HEK293T (cell line): ENCODE measurements at regions not wholly inside any gene's neighbourhood (a gene's known extent, or its start where the extent isn't known, plus 50 kb on each side); places are given as distances from the start of the nearest gene placed in this dataset.

ENCODE experiments used
- CTCF ChIA-PET: fragments of 350-600 bp; formaldehyde crosslinking; extraction: SDS; loops from one replicate; lab custom pipeline; 2021; ENCODE audit warnings: antibody characterized with exemption, inconsistent platforms; lab: Yijun Ruan, JAX
- POLR2A ChIA-PET: fragments of 350-600 bp; formaldehyde crosslinking; extraction: SDS; loops from one replicate; lab custom pipeline; 2020; ENCODE audit warnings: antibody characterized with exemption, inconsistent platforms; lab: Yijun Ruan, JAX
- DNase-seq: peaks from one replicate; pipeline ENCODE4 v3.0.0; 2012; ENCODE audit warnings: mixed read lengths; ENCODE audit errors: extremely low spot score
- ARNT ChIP-seq: fragments of 450-650 bp; IDR thresholded peaks from 2 replicates; pipeline ENCODE4 v1.6.1; 2017; ENCODE audit warnings: mild to moderate bottlenecking
- BHLHE40 ChIP-seq: fragments of 450-650 bp; IDR thresholded peaks from 2 replicates; pipeline ENCODE4 v1.6.1; 2016; ENCODE audit warnings: mild to moderate bottlenecking, moderate library complexity, borderline replicate concordance
- CTBP1 ChIP-seq: fragments of 450-650 bp; IDR thresholded peaks from 2 replicates; pipeline ENCODE4 v1.6.1; 2016; ENCODE audit warnings: borderline replicate concordance
- ELF4 ChIP-seq: fragments of 450-650 bp; IDR thresholded peaks from 2 replicates; pipeline ENCODE4 v1.6.1; 2017; ENCODE audit warnings: antibody characterized with exemption
- FOXA1 ChIP-seq: fragments of 450-650 bp; IDR thresholded peaks from 2 replicates; pipeline ENCODE4 v1.6.1; 2016; ENCODE audit warnings: mild to moderate bottlenecking
- FOXK2 ChIP-seq: fragments of 450-650 bp; IDR thresholded peaks from 2 replicates; pipeline ENCODE4 v1.6.1; 2016; ENCODE audit warnings: mild to moderate bottlenecking
- FOXM1 ChIP-seq: fragments of 450-650 bp; IDR thresholded peaks from 2 replicates; pipeline ENCODE4 v1.6.1; 2017; ENCODE audit warnings: mild to moderate bottlenecking, borderline replicate concordance
- HDGF ChIP-seq: fragments of 450-650 bp; IDR thresholded peaks from 2 replicates; pipeline ENCODE4 v1.6.1; 2017; ENCODE audit warnings: antibody characterized with exemption, borderline replicate concordance
- L3MBTL2 ChIP-seq: fragments of 450-650 bp; conservative IDR thresholded peaks from 2 replicates; pipeline ENCODE4 v1.6.1; 2016; ENCODE audit warnings: mild to moderate bottlenecking
- LEF1 ChIP-seq: fragments of 450-650 bp; IDR thresholded peaks from 2 replicates; pipeline ENCODE4 v1.6.1; 2017; ENCODE audit warnings: mild to moderate bottlenecking, borderline replicate concordance
- NFRKB ChIP-seq: fragments of 450-650 bp; IDR thresholded peaks from 2 replicates; pipeline ENCODE4 v1.6.1; 2016; ENCODE audit warnings: mild to moderate bottlenecking, moderate library complexity
- SP1 ChIP-seq: fragments of 450-650 bp; IDR thresholded peaks from 2 replicates; pipeline ENCODE4 v1.6.1; 2017
- SUZ12 ChIP-seq: fragments of 450-650 bp; IDR thresholded peaks from 2 replicates; pipeline ENCODE4 v1.6.1; 2016; ENCODE audit warnings: mild to moderate bottlenecking
- TARDBP ChIP-seq: fragments of 450-650 bp; IDR thresholded peaks from 2 replicates; pipeline ENCODE4 v1.6.1; 2016
- ZNF384 ChIP-seq: fragments of 450-650 bp; IDR thresholded peaks from 2 replicates; pipeline ENCODE4 v1.6.1; 2016
- TF ChIP-seq, protein P1 (sequence below): fragments of 450-650 bp; IDR thresholded peaks from 2 replicates; pipeline ENCODE4 v1.6.1; 2016

DNA sequence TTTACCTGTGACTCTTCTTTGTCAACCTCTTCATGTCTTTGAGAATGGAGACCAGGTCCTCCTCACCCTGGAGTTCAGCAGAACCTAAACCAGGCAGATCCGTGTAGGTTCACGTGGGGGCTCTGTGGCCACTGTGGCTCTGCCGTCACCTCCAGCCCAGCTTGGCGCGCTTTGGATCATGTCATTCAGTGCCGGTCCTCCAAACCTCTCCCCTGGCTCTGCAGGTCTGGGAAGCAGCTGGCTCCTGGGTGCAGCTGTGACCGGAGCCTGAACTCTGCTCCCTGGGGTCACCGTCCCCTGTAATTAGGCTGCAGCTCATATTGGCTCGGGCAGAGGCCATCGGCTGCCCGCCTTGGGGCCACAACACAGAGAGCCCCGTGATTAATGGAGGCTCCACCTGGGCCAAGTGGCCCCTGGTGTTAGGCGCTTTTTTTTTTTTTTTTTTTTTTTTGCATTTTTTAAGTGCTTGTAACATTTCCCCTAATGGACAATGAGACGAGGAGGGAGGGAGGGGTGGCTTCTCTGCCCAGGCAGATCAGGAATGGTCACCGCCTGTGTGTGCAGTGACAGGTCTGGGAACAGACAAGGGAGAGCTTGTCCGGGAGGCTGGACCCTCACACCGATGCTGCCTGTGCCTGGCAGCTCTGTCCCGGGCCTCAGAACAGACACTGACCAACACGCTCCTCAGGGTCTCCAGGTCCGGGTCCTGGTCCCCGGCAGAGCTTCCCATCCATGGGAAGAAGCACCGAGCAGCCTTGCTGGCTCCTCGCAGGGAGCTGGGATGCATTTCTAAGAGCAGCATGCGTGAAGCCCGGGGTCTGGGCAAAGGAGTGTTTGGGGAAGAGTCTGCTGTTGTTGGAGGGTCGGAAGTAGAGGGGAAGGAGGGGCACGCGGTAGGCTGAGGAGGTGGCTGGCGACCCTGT, 247.9 kb downstream of the SEC14L1 start:
- no peak for TF ChIP-seq ELF4
- TF ChIP-seq, protein P1, sequence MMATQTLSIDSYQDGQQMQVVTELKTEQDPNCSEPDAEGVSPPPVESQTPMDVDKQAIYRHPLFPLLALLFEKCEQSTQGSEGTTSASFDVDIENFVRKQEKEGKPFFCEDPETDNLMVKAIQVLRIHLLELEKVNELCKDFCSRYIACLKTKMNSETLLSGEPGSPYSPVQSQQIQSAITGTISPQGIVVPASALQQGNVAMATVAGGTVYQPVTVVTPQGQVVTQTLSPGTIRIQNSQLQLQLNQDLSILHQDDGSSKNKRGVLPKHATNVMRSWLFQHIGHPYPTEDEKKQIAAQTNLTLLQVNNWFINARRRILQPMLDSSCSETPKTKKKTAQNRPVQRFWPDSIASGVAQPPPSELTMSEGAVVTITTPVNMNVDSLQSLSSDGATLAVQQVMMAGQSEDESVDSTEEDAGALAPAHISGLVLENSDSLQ = no peak
- no peak for TF ChIP-seq FOXM1
- TF ChIP-seq ARNT = no peak
- TF ChIP-seq SP1 = no peak
- no peak for TF ChIP-seq FOXA1
- TF ChIP-seq FOXK2 = no peak
- no peak for TF ChIP-seq HDGF
- no peak for TF ChIP-seq L3MBTL2
- TF ChIP-seq CTBP1 = no peak
- no peak for TF ChIP-seq TARDBP
- TF ChIP-seq SUZ12 = no peak
- TF ChIP-seq ZNF384 = no peak
- no peak for TF ChIP-seq NFRKB
- TF ChIP-seq BHLHE40 = no peak
- TF ChIP-seq LEF1 = no peak
- CTCF ChIA-PET = interaction anchor here (0.6 kb wide), 1 partner anchor 1106 kb away, joined by 4 read pairs; no protein-coding TSS in a partner anchor
- POLR2A ChIA-PET = interaction anchor here (0.6 kb wide), 1 partner anchor 75 kb away, joined by 3 read pairs; no protein-coding TSS in a partner anchor
- no peak for DNase-seq

DNA sequence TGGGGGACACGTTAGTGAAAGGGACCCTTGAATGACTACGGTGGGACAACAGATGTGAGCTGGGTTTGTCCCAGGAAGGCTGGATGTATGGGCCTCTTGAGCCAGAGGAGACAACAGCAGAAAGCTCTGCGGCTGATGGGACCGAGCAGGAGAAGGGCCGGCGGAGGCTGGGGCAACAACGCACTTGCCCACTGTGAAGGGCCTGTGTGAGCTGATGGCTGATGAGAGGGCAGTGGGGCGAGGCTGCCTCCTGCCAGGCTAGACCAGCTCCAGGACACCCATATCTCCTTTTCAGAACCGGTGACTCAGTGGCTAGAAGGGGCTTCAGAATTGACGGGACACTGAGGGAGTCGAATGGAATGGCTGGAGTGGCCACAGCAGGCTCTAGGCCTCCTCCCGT, 250.1 kb downstream of the SEC14L1 start:
- CTCF ChIA-PET = no interaction called here
- no peak for DNase-seq
- POLR2A ChIA-PET = no interaction called here
- TF ChIP-seq BHLHE40 (no peak), ZNF384 (no peak), ELF4 (no peak), L3MBTL2 (no peak), SUZ12 (no peak), FOXM1 (no peak), ARNT (no peak), LEF1 (no peak), SP1 (no peak), HDGF (no peak)
- TF ChIP-seq, protein P1 = no peak

DNA sequence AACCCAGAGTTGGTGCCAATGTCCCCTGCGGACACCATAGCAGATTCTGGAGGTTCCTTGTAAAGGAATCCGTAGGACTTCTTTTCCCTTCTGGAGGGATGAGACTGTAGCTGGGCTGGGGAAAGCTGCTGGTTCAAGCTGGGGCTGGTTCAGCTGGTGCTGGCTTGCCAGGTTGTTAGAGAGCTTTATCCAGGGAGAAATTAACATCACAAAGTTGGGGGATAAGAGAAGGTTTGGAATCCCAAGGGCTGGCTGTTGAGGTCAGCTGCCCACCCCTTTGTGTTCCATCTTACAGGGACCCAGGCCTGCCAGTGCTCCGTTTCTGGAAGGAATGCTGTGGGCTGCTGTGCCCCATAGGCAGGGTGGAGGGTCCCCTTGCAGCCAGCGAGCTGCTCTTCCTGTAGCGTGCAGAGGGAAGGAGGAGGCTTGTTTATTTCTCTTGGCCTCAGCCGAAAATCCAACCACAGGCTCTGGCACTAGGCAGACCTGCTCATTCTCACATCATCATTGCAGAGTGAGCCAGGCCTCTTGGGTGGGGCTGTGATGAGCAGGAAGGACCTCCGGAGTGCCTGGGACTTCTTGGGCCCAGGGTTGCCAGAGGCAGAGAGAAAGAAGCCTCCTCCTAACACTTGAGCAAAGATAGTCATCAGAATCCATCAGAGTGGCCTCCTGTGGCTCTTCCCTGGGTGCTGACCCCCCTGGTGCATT, 251.1 kb downstream of the SEC14L1 start:
- no peak for DNase-seq
- POLR2A ChIA-PET = no interaction called here
- CTCF ChIA-PET = no interaction called here
- TF ChIP-seq FOXM1 = no peak
- TF ChIP-seq ZNF384 = no peak
- TF ChIP-seq LEF1 = no peak
- no peak for TF ChIP-seq NFRKB
- TF ChIP-seq FOXA1 = no peak
- no peak for TF ChIP-seq FOXK2
- TF ChIP-seq ARNT = no peak

DNA sequence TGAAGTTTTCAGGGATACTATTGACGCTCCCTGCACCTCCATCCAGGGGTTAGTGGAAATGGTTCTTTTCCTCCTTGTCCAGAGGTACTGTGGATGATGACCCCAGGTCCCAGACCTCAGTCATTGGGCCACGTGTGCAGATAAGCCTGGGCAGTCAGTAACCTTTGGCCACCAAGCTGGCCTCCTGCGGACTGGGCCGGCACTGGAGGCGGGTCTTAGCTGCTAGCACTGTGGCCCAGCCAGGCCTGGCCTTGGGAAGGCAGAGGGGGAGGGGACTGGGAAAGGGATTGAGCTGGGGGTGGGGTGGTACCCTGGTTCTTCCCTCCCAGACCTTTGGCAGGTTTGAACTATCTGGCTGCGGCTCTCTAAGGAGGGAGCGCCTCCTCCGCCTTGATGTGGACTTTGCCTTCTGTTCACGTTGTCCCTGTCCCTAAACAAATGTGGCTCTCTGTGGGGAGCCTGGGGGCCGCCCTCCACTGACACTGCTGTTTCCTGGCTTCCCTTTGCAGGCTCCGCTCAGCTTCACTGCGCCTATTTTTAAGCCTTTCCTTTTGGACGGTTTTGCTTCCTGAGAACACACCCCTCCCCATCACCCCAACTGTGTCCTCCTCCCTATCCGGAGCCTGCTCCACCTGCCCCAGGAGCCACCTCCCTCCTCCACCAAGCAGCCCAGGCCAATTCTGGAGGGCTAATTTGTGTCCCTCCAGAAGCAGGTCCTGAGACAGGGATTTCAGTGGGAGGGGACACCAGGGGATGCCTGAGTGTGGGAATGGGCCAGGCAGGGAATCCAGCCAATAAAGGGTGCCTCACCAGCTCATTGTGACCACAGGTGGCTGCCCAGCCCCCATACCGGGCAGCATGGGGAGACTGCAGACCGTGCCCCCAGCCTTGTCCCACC, 251.9 kb downstream of the SEC14L1 start:
- POLR2A ChIA-PET = no interaction called here
- CTCF ChIA-PET = no interaction called here
- DNase-seq = no peak
- TF ChIP-seq FOXA1 = no peak
- TF ChIP-seq LEF1 = no peak
- no peak for TF ChIP-seq HDGF
- no peak for TF ChIP-seq TARDBP
- TF ChIP-seq FOXM1 = no peak
- TF ChIP-seq ZNF384 = no peak
- no peak for TF ChIP-seq ELF4
- no peak for TF ChIP-seq CTBP1

DNA sequence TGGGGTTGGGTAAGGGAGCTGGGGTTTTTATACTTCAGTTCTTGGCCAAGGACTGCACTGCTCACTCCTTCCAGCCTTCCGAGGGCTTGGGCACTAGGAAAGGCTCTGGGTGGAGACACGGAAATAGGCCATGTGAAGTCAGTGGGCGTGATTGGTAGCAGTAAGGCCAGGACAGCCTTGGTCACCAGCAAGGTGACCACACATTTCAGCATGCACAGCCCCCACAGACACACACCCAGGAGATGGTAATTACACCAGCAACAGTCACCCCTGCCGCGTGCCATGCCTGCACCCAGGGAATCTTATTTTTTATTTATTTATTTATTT, 252.5 kb downstream of the SEC14L1 start:
- CTCF ChIA-PET = no interaction called here
- POLR2A ChIA-PET = no interaction called here
- TF ChIP-seq LEF1 (no peak), ZNF384 (no peak), HDGF (no peak), FOXA1 (no peak), ARNT (no peak), SUZ12 (no peak), CTBP1 (no peak), NFRKB (no peak), BHLHE40 (no peak), ELF4 (no peak), FOXK2 (no peak), L3MBTL2 (no peak), SP1 (no peak), FOXM1 (no peak), TARDBP (no peak)
- TF ChIP-seq, protein P1 = no peak
- DNase-seq = no peak
